Neural cell (in vitro differentiated cells): ENCODE measurements at regions not wholly inside any gene's neighbourhood (a gene's known extent, or its start where the extent isn't known, plus 50 kb on each side); places are given as distances from the start of the nearest gene placed in this dataset.

Source experiments
- H2AFZ ChIP-seq: fragments of 200-600, 300-800 bp; sonication (generic), shearing (Covaris generic); 2 replicates; pipeline ENCODE4 v1.6.0; 2014; ENCODE audit warnings: low read depth, mild to moderate bottlenecking, antibody characterized with exemption, low read length, moderate library complexity
- H3F3A ChIP-seq: fragments of 200-600 bp; shearing (Covaris generic); 2 replicates; pipeline ENCODE4 v1.6.1; 2016; ENCODE audit warnings: mild to moderate bottlenecking, moderate library complexity, mixed read lengths, antibody characterized with exemption, low read length; ENCODE audit not compliant: insufficient read depth, poor library complexity, severe bottlenecking
- H3K27ac ChIP-seq: fragments of 200-600, 300-800 bp; sonication (generic), shearing (Covaris generic); 2 replicates; pipeline ENCODE4 v1.5.1; 2014; ENCODE audit warnings: mild to moderate bottlenecking, low read length, moderate library complexity
- H3K27me3 ChIP-seq: fragments of 300-800, 200-600 bp; sonication (generic), shearing (Covaris generic); 2 replicates; pipeline ENCODE4 v1.6.0; 2014; ENCODE audit warnings: mild to moderate bottlenecking, low read depth, low read length, moderate library complexity; ENCODE audit not compliant: insufficient read depth
- H3K36me3 ChIP-seq: fragments of 300-800, 200-600 bp; sonication (generic), shearing (Covaris generic); 2 replicates; pipeline ENCODE4 v1.5.1; 2014; ENCODE audit warnings: mild to moderate bottlenecking, antibody characterized with exemption, low read length, moderate library complexity; ENCODE audit not compliant: insufficient read depth
- H3K4me2 ChIP-seq: fragments of 300-800, 200-600 bp; sonication (generic), shearing (Covaris generic); 2 replicates; pipeline ENCODE4 v1.6.0; 2014; ENCODE audit warnings: mild to moderate bottlenecking, low read length
- H3K4me3 ChIP-seq: fragments of 300-800, 200-600 bp; sonication (generic), shearing (Covaris generic); 2 replicates; pipeline ENCODE4 v1.5.1; 2014; ENCODE audit warnings: mild to moderate bottlenecking, low read length, moderate library complexity
- H3K79me2 ChIP-seq: fragments of 200-600 bp; shearing (Covaris generic); replicated peaks from 2 replicates; pipeline ENCODE4 v1.6.0; 2014; ENCODE audit warnings: mild to moderate bottlenecking, low read length, moderate library complexity; ENCODE audit not compliant: insufficient read depth
- H3K9ac ChIP-seq: fragments of 300-800, 200-600 bp; sonication (generic), shearing (Covaris generic); 2 replicates; pipeline ENCODE4 v1.6.1; 2016; ENCODE audit warnings: mild to moderate bottlenecking, low read length, mixed read lengths
- H3K9me2 ChIP-seq: fragments of 200-600 bp; shearing (Covaris generic); 2 replicates; pipeline ENCODE4 v1.6.1; 2016; ENCODE audit warnings: mild to moderate bottlenecking, low read length, mixed read lengths; ENCODE audit not compliant: insufficient read depth
- H3K9me3 ChIP-seq: fragments of 200-600, 300-800 bp; sonication (generic), shearing (Covaris generic); 2 replicates; pipeline ENCODE4 v1.6.1; 2016; ENCODE audit warnings: mild to moderate bottlenecking, mixed run types, low read length, moderate library complexity, mixed read lengths
- H4K20me1 ChIP-seq: fragments of 200-600 bp; shearing (Covaris generic); 2 replicates; pipeline ENCODE4 v1.6.1; 2016; ENCODE audit warnings: mild to moderate bottlenecking, mixed run types; ENCODE audit not compliant: insufficient read depth
- EP300 ChIP-seq: fragments of 450-650 bp; conservative IDR thresholded peaks from 2 replicates; pipeline ENCODE4 v1.6.1; 2014; ENCODE audit warnings: antibody characterized with exemption, mild to moderate bottlenecking, moderate library complexity; ENCODE audit not compliant: poor library complexity, severe bottlenecking
- EZH2 ChIP-seq: fragments of 200-600, 300-800 bp; shearing (Covaris generic), sonication (generic); IDR thresholded peaks from 2 replicates; pipeline ENCODE4 v1.6.1; 2014; ENCODE audit warnings: antibody characterized with exemption, low read length, borderline replicate concordance, mild to moderate bottlenecking; ENCODE audit not compliant: insufficient read depth, poor library complexity, severe bottlenecking
- MXI1 ChIP-seq: fragments of 450-650 bp; conservative IDR thresholded peaks from 2 replicates; pipeline ENCODE4 v1.6.1; 2014; ENCODE audit warnings: antibody characterized with exemption, mild to moderate bottlenecking; ENCODE audit not compliant: poor library complexity, severe bottlenecking
- POLR2AphosphoS5 ChIP-seq: IDR thresholded peaks from 2 replicates; pipeline ENCODE4 v1.6.1; 2012
- RAD21 ChIP-seq: fragments of 450-650 bp; conservative IDR thresholded peaks from 2 replicates; pipeline ENCODE4 v1.6.1; 2014; ENCODE audit warnings: antibody characterized with exemption, mild to moderate bottlenecking, moderate library complexity
- SMC3 ChIP-seq: fragments of 450-650 bp; conservative IDR thresholded peaks from 2 replicates; pipeline ENCODE4 v1.6.1; 2014; ENCODE audit warnings: antibody characterized with exemption, mild to moderate bottlenecking, moderate library complexity; ENCODE audit not compliant: poor library complexity
- TAF1 ChIP-seq: IDR thresholded peaks from 2 replicates; pipeline ENCODE4 v1.6.1; 2012; ENCODE audit warnings: low read depth
- TF ChIP-seq, protein P1 (sequence below): IDR thresholded peaks from 2 replicates; pipeline ENCODE4 v1.6.1; 2012; ENCODE audit warnings: borderline replicate concordance
- TF ChIP-seq, protein P2 (sequence below): fragments of 450-650 bp; IDR thresholded peaks from 2 replicates; pipeline ENCODE4 v1.5.1; 2014; ENCODE audit warnings: antibody characterized with exemption, mild to moderate bottlenecking, moderate library complexity; ENCODE audit not compliant: poor library complexity, severe bottlenecking

DNA sequence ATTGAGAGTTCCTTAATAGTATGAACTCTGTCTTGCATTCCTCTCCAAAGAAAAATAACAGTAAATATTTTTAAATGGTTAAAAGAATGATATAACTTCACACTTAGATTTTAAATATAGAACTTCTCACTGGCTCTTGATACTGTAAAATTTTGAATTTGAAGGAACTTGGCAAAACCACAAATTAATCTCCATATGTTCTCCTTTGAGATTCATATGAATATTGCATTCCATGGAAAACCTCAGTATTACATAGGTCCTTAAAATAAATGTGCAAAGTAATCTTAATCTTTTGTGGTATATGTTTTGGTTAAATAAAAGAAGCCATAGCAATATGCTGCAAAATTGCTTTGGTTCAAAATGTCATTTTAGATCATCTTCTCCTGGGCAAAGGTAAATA, 1137.6 kb upstream of the LRRTM3 start (continued):
- TF ChIP-seq, protein P1, sequence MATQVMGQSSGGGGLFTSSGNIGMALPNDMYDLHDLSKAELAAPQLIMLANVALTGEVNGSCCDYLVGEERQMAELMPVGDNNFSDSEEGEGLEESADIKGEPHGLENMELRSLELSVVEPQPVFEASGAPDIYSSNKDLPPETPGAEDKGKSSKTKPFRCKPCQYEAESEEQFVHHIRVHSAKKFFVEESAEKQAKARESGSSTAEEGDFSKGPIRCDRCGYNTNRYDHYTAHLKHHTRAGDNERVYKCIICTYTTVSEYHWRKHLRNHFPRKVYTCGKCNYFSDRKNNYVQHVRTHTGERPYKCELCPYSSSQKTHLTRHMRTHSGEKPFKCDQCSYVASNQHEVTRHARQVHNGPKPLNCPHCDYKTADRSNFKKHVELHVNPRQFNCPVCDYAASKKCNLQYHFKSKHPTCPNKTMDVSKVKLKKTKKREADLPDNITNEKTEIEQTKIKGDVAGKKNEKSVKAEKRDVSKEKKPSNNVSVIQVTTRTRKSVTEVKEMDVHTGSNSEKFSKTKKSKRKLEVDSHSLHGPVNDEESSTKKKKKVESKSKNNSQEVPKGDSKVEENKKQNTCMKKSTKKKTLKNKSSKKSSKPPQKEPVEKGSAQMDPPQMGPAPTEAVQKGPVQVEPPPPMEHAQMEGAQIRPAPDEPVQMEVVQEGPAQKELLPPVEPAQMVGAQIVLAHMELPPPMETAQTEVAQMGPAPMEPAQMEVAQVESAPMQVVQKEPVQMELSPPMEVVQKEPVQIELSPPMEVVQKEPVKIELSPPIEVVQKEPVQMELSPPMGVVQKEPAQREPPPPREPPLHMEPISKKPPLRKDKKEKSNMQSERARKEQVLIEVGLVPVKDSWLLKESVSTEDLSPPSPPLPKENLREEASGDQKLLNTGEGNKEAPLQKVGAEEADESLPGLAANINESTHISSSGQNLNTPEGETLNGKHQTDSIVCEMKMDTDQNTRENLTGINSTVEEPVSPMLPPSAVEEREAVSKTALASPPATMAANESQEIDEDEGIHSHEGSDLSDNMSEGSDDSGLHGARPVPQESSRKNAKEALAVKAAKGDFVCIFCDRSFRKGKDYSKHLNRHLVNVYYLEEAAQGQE, result no peak
- no peak for TF ChIP-seq RAD21

DNA sequence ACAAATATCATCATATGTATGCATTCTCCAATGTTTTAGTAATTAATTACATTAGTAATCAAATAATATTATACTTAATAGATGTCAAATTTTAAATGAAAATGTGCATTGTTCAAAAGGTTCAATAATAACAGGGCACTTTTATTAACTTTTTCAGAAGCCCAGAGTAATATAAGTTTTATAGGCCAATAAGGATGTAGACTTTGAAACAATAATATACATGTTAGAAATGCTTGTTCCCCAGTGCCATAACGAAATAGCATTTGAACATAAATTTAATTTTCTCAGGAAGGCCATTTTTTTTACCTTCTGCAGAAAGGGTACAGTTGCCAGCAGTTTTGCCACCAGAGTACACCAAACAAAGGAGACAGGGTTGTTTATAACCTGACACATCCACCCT, 1133.9 kb upstream of the LRRTM3 start:
- no peak overlapping the region for H3K9ac ChIP-seq
- no peak overlapping the region for H2AFZ ChIP-seq
- H3K27me3 ChIP-seq, result no peaks in the 10 kb centered on the region
- H3K79me2 ChIP-seq, result no peaks in the 10 kb centered on the region
- no peaks in the 10 kb centered on the region for H3K9me3 ChIP-seq
- H3K9me2 ChIP-seq, result no peaks in the 10 kb centered on the region
- H3K4me3 ChIP-seq, result no peak overlapping the region
- H3K27ac ChIP-seq, result no peak overlapping the region
- no peak overlapping the region for H3K4me2 ChIP-seq
- TF ChIP-seq POLR2AphosphoS5, result no peak
- TF ChIP-seq RAD21, result no peak
- no peak for TF ChIP-seq SMC3
- TF ChIP-seq EZH2, result no peak
- no peak for TF ChIP-seq MXI1
- no peak for TF ChIP-seq TAF1
- TF ChIP-seq, protein P2, sequence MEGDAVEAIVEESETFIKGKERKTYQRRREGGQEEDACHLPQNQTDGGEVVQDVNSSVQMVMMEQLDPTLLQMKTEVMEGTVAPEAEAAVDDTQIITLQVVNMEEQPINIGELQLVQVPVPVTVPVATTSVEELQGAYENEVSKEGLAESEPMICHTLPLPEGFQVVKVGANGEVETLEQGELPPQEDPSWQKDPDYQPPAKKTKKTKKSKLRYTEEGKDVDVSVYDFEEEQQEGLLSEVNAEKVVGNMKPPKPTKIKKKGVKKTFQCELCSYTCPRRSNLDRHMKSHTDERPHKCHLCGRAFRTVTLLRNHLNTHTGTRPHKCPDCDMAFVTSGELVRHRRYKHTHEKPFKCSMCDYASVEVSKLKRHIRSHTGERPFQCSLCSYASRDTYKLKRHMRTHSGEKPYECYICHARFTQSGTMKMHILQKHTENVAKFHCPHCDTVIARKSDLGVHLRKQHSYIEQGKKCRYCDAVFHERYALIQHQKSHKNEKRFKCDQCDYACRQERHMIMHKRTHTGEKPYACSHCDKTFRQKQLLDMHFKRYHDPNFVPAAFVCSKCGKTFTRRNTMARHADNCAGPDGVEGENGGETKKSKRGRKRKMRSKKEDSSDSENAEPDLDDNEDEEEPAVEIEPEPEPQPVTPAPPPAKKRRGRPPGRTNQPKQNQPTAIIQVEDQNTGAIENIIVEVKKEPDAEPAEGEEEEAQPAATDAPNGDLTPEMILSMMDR, result no peak
- H4K20me1 ChIP-seq, result no peaks in the 10 kb centered on the region
- H3K36me3 ChIP-seq, result no peaks in the 10 kb centered on the region
- no peaks in the 10 kb centered on the region for H3F3A ChIP-seq

DNA sequence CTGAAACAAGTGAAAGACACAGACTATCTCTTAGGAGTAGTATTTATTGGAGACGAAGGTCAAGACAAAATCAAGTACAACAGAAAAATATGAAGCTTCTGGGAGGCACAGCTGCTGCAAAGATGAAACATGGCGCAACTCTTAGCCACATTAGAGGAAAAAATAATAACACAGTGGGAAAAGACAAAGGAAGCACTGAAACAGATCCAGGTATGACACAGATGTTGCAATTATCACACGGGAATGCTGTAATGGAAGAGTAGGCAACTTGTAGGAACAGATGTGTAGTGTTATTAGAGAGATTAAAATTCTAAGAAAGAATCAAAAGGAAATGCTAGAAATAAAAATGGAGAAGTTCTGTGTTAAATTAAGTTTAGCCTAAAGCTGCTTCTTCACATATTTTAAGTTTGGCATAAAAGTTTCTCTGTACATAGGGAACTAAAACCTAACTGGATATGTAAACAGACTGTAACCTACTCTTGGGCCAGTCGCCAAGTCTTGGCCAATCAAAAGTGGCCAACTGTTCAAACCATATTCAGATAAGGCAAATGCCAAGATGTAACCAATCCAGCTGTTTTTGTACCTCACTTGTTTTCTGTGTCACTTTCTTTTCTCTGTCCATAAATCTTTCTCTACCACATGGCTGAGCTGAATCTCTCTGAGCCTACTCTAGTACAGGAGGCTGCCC, 1132.0 kb upstream of the LRRTM3 start:
- no peaks in the 10 kb centered on the region for H4K20me1 ChIP-seq
- no peak overlapping the region for H3K27ac ChIP-seq
- H2AFZ ChIP-seq, result no peak overlapping the region
- no peaks in the 10 kb centered on the region for H3K9me2 ChIP-seq
- H3K4me3 ChIP-seq, result no peak overlapping the region
- TF ChIP-seq, protein P2, result no peak
- no peak for TF ChIP-seq MXI1
- TF ChIP-seq RAD21, result no peak
- TF ChIP-seq EZH2, result no peak
- TF ChIP-seq, protein P1, result no peak
- TF ChIP-seq EP300, result no peak
- TF ChIP-seq SMC3, result no peak
- no peak for TF ChIP-seq POLR2AphosphoS5
- TF ChIP-seq TAF1, result no peak
- no peak overlapping the region for H3K4me2 ChIP-seq
- H3K9ac ChIP-seq, result no peak overlapping the region
- no peaks in the 10 kb centered on the region for H3K36me3 ChIP-seq
- no peaks in the 10 kb centered on the region for H3F3A ChIP-seq
- H3K9me3 ChIP-seq, result no peaks in the 10 kb centered on the region
- no peaks in the 10 kb centered on the region for H3K79me2 ChIP-seq
- H3K27me3 ChIP-seq, result no peaks in the 10 kb centered on the region
